HFFc6 (cell line): ENCODE measurements at regions not wholly inside any gene's neighbourhood (a gene's known extent, or its start where the extent isn't known, plus 50 kb on each side); places are given as distances from the start of the nearest gene placed in this dataset.
A peak's percentile ranks its signal among the peaks of the same experiment; 100 is the strongest.

Experiments
- DNase-seq: peaks from one replicate; pipeline ENCODE4 v3.0.0-alpha.2; 2018
- H3K27ac Mint-ChIP-seq: 2 replicates; pipeline ENCODE4 v1.8.0; 2020; ENCODE audit warnings: mild to moderate bottlenecking, mixed read lengths
- H3K27me3 Mint-ChIP-seq: 2 replicates; pipeline ENCODE4 v1.8.0; 2021; ENCODE audit warnings: mild to moderate bottlenecking, moderate library complexity, mixed read lengths; ENCODE audit not compliant: insufficient read depth
- H3K36me3 Mint-ChIP-seq: 2 replicates; pipeline ENCODE4 v1.8.0; 2021; ENCODE audit warnings: low read depth, mixed read lengths
- H3K4me1 Mint-ChIP-seq: 2 replicates; pipeline ENCODE4 v1.8.0; 2020; ENCODE audit warnings: low read depth, mixed read lengths
- H3K4me3 Mint-ChIP-seq: 2 replicates; pipeline ENCODE4 v1.8.0; 2020; ENCODE audit warnings: mild to moderate bottlenecking, moderate library complexity, mixed read lengths
- H3K9me3 Mint-ChIP-seq: 2 replicates; pipeline ENCODE4 v1.8.0; 2020; ENCODE audit warnings: mild to moderate bottlenecking, mixed read lengths
- TF ChIP-seq, protein P1 (sequence below): fragments of 200-600 bp; sonication (generic); IDR thresholded peaks from 2 replicates; pipeline ENCODE4 v1.5.0; 2021; ENCODE audit warnings: antibody characterized with exemption, mild to moderate bottlenecking

- Mint-ChIP-seq H3K9me3 (no peaks in the 10 kb centered on the region), H3K36me3 (no peaks in the 10 kb centered on the region), H3K27ac (no peak overlapping the region; the same call in 1 of the 2 replicates), H3K4me3 (peak overlapping the region; percentile 54; the same call in 1 of the 2 replicates), H3K27me3 (peaks cover 14% of the 10 kb centered on the region), H3K4me1 (peaks cover 25% of the 10 kb centered on the region)
- DNase-seq: peak; percentile 92
- TF ChIP-seq, protein P1, sequence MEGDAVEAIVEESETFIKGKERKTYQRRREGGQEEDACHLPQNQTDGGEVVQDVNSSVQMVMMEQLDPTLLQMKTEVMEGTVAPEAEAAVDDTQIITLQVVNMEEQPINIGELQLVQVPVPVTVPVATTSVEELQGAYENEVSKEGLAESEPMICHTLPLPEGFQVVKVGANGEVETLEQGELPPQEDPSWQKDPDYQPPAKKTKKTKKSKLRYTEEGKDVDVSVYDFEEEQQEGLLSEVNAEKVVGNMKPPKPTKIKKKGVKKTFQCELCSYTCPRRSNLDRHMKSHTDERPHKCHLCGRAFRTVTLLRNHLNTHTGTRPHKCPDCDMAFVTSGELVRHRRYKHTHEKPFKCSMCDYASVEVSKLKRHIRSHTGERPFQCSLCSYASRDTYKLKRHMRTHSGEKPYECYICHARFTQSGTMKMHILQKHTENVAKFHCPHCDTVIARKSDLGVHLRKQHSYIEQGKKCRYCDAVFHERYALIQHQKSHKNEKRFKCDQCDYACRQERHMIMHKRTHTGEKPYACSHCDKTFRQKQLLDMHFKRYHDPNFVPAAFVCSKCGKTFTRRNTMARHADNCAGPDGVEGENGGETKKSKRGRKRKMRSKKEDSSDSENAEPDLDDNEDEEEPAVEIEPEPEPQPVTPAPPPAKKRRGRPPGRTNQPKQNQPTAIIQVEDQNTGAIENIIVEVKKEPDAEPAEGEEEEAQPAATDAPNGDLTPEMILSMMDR: no peak
Observed at GRCh38 chr7:132650498-132650897, 74.2 kb upstream of the PLXNA4 start.

- no peak overlapping the region for H3K27ac Mint-ChIP-seq
- H3K9me3 Mint-ChIP-seq: no peaks in the 10 kb centered on the region
- H3K4me3 Mint-ChIP-seq: no peak overlapping the region
- DNase-seq: no peak
- peaks cover 2% of the 10 kb centered on the region; the same call in 1 of the 2 replicates for H3K27me3 Mint-ChIP-seq
- TF ChIP-seq, protein P1: no peak
- peaks cover 19% of the 10 kb centered on the region for H3K4me1 Mint-ChIP-seq
- no peaks in the 10 kb centered on the region for H3K36me3 Mint-ChIP-seq
Observed at GRCh38 chr7:132647311-132647710, 71.0 kb upstream of the PLXNA4 start.

GRCh38 chr7:132646052-132646451 is 69.8 kb upstream of the PLXNA4 start:
- no peak for DNase-seq
- Mint-ChIP-seq H3K4me1 (peaks cover 17% of the 10 kb centered on the region), H3K36me3 (no peaks in the 10 kb centered on the region), H3K9me3 (no peaks in the 10 kb centered on the region), H3K27me3 (peaks cover 4% of the 10 kb centered on the region; the same call in 1 of the 2 replicates), H3K4me3 (no peak overlapping the region), H3K27ac (no peak overlapping the region)
- TF ChIP-seq, protein P1: no peak

- H3K36me3 Mint-ChIP-seq: no peaks in the 10 kb centered on the region
Observed at GRCh38 chr7:132643302-132643701, 67.0 kb upstream of the PLXNA4 start.

DNA sequence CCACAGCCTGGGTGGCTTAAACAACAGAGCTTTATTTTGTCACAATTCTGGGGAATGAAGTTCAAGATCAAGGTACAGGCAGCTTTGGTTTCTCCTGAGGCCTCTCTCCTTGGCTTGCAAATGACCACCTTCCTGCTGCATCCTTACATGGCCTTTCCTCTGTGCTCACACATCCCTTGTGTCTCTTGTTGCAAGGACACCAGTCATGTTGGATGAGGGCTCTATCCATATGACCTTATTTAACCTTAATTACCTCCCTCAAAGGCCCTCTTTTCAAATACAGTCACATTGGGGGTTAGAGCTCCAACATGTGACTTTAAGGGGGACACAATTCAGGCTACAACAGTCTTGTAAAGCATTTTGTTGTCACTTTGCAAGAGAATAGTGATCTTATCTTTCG is 65.0 kb upstream of the PLXNA4 start:
- no peak overlapping the region for H3K4me3 Mint-ChIP-seq
- no peaks in the 10 kb centered on the region for H3K9me3 Mint-ChIP-seq
- no peak overlapping the region for H3K27ac Mint-ChIP-seq
- no peak for DNase-seq
- H3K27me3 Mint-ChIP-seq: peaks cover 21% of the 10 kb centered on the region
- TF ChIP-seq, protein P1: no peak
- no peaks in the 10 kb centered on the region for H3K4me1 Mint-ChIP-seq
- no peaks in the 10 kb centered on the region for H3K36me3 Mint-ChIP-seq

More at GRCh38 chr7:132643302-132643701, 67.0 kb upstream of the PLXNA4 start:
- DNase-seq: no peak
- Mint-ChIP-seq H3K9me3 (no peaks in the 10 kb centered on the region), H3K4me1 (no peaks in the 10 kb centered on the region), H3K27me3 (peaks cover 11% of the 10 kb centered on the region; the same call in 1 of the 2 replicates), H3K4me3 (no peak overlapping the region), H3K27ac (no peak overlapping the region)
- TF ChIP-seq, protein P1: no peak

DNA sequence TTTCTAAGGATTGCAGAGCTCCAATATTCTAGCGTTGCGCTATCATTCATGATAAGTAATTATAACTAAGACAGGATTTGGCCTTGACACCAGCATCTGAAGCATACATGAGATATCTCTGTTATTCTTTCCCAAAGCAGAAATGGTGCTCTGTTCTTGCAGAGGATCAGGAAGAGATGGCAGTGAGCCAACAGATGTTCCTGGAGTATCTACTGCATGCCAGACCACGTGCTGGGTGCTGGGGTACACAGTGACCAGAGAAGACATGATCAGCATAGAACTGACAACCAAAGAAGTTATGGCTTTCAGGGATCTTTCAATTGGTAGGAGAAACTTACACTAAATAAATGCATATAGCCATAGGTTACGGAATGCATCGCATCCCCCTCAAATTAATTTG is 63.7 kb upstream of the PLXNA4 start:
- no peak for DNase-seq
- Mint-ChIP-seq H3K4me3 (no peak overlapping the region), H3K4me1 (no peaks in the 10 kb centered on the region), H3K27ac (no peak overlapping the region), H3K9me3 (no peaks in the 10 kb centered on the region), H3K27me3 (peaks cover 21% of the 10 kb centered on the region), H3K36me3 (no peaks in the 10 kb centered on the region)
- TF ChIP-seq, protein P1: no peak
